ENCODE measurements at regions not wholly inside any gene's neighbourhood (a gene's known extent, or its start where the extent isn't known, plus 50 kb on each side); places are given as distances from the start of the nearest gene placed in this dataset.
"Not testable (repeated sequence)": the region's sequence is repeated elsewhere in the genome, so short reads cannot be mapped to it uniquely, and the experiment has no call there.

GRCh38 chr22:25348996-25349395, 129.6 kb downstream of the CRYBB2 start:
- H2BK15ac ChIP-seq (ENCODE audit: low read depth, low read length); H4K5ac ChIP-seq (ENCODE audit: low read depth, low read length); H3K79me1 ChIP-seq (ENCODE audit: low read depth in 1 of 2, low read length in 2 of 2); in situ Hi-C loops (cut with MboI; ENCODE audit: low sequenced_read_pairs); H4K8ac ChIP-seq (ENCODE audit: low read depth in 2 of 2, low read length in 2 of 2); H2AK9ac ChIP-seq (replicated peaks; ENCODE audit: low read depth, low read length, poor library complexity); H3K4me2 ChIP-seq (ENCODE audit: low read depth, low read length); H3K27me3 ChIP-seq (ENCODE audit: control insufficient read depth, insufficient read depth, low read length); H4K91ac ChIP-seq (ENCODE audit: insufficient read depth, low read depth, low read length); H3K4me3 ChIP-seq (ENCODE audit: insufficient read depth, low read depth, low read length); H2BK5ac ChIP-seq (ENCODE audit: low read depth, low read length, poor library complexity, severe bottlenecking); H2BK20ac ChIP-seq (ENCODE audit: low read depth, low read length); intact Hi-C loops (cut with micrococcal nuclease); H2BK120ac ChIP-seq (ENCODE audit: low read depth, low read length); CTCF ChIA-PET; POLR2A ChIA-PET (ENCODE audit: unreplicated experiment); H4K20me1 ChIP-seq (ENCODE audit: insufficient read depth, low read length); H2AK5ac ChIP-seq (ENCODE audit: low read depth, low read length); DNase-seq; dilution Hi-C loops (cut with HindIII; ENCODE audit: low sequenced_read_pairs, unreplicated experiment); H2AFZ ChIP-seq (replicated peaks; ENCODE audit: low read length, poor library complexity); H3K56ac ChIP-seq (ENCODE audit: extremely low read depth, insufficient read depth, low read length); H3K9ac ChIP-seq (ENCODE audit: low read depth, low read length); H3K4me1 ChIP-seq (ENCODE audit: control insufficient read depth, insufficient read depth, low read length); ATAC-seq (ENCODE audit: low read depth); H3K9me1 ChIP-seq (ENCODE audit: insufficient read depth, low read length); H3K4ac ChIP-seq (ENCODE audit: low read depth, low read length); H3K27ac ChIP-seq (ENCODE audit: insufficient read depth, low read length); H3K9me3 ChIP-seq (ENCODE audit: control insufficient read depth, insufficient read depth, low read length); H3K23ac ChIP-seq (ENCODE audit: low read depth, low read length); H3K18ac ChIP-seq (ENCODE audit: low read depth, low read length); H3K14ac ChIP-seq (replicated peaks; ENCODE audit: low read depth, low read length); BruUV-seq (replicated peaks): not testable (repeated sequence)
- peaks cover 41% of the 10 kb centered on the region for H3K36me3 ChIP-seq (ENCODE audit: control insufficient read depth, insufficient read depth, low read length)
- WGBS, 2 experiments (ENCODE audit: extremely low coverage in 2 of 2, insufficient read length in 1 of 2) = 100% methylated on average over 1 of the region's 5 CpGs; no CpG with 5 or more reads in 1 of the 2 experiments

Measured in IMR-90 (cell line).